T47D (cell line): ENCODE measurements at regions not wholly inside any gene's neighbourhood (a gene's known extent, or its start where the extent isn't known, plus 50 kb on each side); places are given as distances from the start of the nearest gene placed in this dataset.

Experiments used
- DNase-seq, 2 experiments: peaks; one replicate each; pipeline versions ENCODE4 v3.0.0 to v3.0.0-alpha.2; 2011 to 2012; ENCODE audit warnings: low read depth in 1 of 2, low spot score in 1 of 2
- JUND ChIP-seq: IDR thresholded peaks from 2 replicates; pipeline ENCODE4 v1.6.1; 2012; ENCODE audit warnings: low read depth
- in situ Hi-C: cut with HindIII; loops from 2 replicates; pipeline ENCODE4 v1.10.0; 2016; ENCODE audit warnings: low sequenced_read_pairs, low pct_unique_long_range_greater_than_20kb

DNA sequence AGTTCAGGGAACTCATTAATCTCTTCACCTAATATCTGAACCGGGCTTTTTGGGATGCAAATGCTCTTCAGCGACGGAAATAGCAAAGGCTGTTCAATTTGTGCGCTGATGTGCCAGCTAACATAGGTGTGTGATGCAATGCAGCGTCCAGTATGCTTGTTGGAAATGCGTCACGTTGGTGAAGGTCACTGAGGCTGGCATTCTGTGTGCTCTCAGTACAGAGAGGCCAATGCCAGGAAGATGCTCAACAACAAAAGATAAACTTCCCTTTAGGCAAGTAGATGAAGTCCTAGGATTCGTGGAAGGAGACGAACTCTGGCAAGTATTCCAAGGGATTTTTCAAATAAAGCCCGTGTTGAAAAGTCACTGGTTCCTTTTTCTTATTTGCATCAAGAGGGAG lies 649.5 kb upstream of the MKI67 start:
- DNase-seq, result no peak
- no peak for TF ChIP-seq JUND
- in situ Hi-C loops, result no loop called here

DNA sequence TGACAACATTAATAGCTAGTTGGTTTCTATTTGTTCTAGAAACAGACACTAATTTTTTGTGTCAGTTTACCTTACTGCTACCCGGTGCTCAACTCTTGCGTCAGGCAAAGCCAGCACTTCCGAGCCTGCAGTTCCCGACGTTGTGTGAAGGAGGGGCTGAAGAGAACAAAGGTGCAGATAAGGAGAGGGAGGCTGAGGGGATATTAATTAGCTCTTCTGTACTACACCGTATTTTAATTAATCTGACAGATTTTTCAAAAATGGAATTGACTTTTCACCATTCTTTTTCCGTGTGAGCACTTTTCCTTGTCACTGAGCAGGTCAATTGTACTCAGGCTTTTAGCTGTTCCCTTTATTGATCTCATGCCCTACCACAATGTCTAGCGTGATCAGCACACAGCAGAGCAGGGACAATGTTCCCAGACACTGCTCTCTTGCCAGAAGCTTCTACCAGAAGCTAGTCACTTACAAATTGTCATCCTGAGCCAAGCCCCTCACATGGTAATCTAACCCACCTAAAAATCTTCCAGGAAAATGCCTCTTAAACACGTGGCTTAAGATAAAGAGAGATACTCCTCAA lies 650.5 kb upstream of the MKI67 start:
- in situ Hi-C loops, result no loop called here
- no peak for DNase-seq
- no peak for TF ChIP-seq JUND

DNA sequence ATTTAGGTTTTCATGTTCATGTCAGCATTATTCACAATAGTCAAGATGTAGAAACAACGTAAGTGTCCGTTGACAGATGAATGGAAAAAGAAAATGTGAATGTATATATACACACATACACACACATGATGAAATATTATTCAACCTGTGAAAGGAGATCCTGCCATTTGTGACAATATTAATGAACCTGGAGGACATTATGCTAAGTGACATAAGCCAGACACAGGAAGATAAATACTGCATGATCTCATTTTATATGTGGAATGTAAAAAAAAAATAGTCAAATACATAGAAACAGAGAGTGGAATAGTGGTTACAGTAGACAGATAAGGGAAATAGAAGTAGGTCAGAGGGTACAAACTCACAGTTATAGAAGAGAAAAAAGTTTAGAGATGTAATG lies 651.1 kb upstream of the MKI67 start:
- no peak for DNase-seq
- no peak for TF ChIP-seq JUND
- in situ Hi-C loops, result no loop called here

DNA sequence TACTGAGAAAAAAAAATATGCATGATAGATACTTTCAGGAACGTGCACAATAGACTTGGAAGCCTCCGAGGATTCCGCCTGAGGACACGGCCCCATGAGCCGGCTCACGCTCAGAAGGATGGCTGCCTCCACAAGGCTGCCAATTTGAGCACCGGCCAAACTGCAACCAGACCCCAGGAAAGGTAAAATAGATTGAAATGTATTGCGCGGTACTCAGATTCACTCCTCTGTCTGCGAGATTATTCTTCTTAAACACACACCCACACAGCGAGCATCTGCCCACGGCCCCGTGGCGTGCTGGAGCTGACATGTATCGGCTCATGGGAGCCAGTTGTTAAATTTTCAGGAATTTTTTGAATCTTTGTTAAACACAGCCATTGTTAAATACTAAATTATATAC lies 653.2 kb upstream of the MKI67 start:
- DNase-seq, result no peak
- no peak for TF ChIP-seq JUND
- in situ Hi-C loops, result no loop called here

DNA sequence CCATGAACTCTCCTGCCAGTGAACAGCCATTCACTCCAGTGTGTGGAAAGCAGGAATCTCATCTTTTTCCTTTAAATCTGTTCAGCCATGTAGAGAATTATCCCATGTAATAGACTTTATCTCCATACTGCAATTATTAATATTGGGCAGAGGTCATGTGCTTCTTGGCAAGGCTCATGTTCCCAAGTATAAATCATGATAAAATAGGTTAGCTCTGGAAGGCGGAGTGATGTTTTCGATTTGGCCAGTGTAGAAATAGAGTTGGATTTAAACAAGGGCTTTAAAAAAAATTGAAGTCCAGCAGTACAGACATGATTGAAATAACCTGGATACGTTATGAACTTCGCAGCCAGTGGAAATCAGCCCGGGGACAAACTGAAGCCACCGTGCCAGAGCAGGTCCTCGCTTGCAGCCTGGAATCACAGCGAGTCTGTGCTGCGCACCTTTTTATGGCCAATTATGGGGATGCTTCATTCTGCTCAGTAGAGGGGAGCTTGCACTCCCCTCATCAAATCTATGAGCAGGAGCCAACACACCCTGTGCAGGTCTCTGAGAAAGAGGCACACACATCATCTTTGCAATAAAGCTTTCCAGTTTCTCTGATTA lies 654.0 kb upstream of the MKI67 start:
- in situ Hi-C loops, result no loop called here
- no peak for TF ChIP-seq JUND
- no peak for DNase-seq

DNA sequence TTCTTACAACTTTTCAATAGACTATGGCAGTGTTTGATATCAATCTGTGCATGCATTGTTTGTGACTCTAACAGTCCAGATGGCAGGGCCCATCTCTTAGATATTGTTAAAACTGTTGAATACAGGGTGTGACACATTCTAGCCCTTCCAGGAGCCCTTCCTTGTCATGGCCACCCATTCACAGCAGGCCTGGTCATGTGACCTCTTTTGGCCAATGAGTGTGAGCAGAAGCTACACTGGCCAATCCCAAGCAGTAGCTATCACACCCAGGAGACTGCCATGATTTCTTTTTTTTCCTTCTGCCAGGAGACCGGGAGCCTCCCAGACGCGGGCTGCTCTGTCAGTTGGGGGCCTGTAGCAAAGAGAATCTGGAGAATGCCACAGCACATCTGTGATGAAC lies 655.4 kb upstream of the MKI67 start:
- no peak for TF ChIP-seq JUND
- no peak for DNase-seq
- in situ Hi-C loops, result no loop called here

DNA sequence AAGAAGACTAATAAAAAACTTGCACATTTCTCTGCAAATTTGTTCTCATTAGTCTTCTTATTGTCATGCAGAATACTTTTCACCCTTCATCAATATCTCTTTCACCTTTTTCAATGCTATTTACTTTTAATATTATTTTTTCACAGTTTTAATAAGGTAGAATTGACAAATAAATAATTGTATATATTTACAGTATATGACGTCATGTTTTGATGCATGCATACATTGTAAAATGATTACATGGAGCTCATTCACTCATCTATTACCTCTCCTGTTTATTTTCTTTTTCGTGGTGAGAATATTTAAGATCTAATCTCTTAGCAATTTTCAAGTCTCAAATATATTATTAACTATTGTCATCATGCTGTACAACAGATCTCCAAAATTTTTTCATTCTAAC lies 658.2 kb upstream of the MKI67 start:
- no peak for TF ChIP-seq JUND
- no peak for DNase-seq
- in situ Hi-C loops, result no loop called here

DNA sequence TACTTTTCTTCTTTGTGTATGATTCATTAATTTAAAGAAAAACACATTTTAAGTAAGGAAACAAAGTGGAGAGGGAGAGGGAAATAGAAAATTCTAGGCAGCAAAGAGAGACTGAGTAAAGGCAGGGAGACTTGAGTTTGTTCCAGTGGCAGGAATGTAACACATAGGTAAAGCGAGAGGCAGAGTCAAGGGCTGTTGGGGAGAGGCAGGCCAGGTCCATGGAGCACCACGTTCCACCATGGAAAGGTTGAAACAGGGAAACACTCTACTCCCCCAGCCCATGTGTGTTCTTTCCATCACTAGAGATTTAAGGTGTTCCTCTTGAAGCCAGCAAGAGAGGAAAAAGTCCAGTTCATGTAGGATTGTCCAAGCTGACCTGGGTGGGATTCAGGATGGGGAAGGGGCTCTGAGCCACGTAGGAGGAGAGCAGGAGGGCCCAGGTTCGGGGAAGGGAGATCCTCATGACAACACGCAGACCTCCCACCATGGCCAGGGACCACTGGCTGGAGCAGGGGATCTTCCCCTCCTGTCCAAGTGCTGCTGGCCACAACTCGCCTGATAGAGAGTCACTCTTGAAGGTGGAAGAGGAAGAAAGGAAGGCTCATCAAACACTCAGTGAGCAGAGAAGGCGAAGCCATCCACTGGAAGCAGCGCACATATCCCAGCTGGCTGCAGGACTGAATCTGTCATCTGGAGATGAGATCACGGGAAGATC lies 666.4 kb upstream of the MKI67 start:
- in situ Hi-C loops, result no loop called here
- DNase-seq, result no peak
- no peak for TF ChIP-seq JUND

DNA sequence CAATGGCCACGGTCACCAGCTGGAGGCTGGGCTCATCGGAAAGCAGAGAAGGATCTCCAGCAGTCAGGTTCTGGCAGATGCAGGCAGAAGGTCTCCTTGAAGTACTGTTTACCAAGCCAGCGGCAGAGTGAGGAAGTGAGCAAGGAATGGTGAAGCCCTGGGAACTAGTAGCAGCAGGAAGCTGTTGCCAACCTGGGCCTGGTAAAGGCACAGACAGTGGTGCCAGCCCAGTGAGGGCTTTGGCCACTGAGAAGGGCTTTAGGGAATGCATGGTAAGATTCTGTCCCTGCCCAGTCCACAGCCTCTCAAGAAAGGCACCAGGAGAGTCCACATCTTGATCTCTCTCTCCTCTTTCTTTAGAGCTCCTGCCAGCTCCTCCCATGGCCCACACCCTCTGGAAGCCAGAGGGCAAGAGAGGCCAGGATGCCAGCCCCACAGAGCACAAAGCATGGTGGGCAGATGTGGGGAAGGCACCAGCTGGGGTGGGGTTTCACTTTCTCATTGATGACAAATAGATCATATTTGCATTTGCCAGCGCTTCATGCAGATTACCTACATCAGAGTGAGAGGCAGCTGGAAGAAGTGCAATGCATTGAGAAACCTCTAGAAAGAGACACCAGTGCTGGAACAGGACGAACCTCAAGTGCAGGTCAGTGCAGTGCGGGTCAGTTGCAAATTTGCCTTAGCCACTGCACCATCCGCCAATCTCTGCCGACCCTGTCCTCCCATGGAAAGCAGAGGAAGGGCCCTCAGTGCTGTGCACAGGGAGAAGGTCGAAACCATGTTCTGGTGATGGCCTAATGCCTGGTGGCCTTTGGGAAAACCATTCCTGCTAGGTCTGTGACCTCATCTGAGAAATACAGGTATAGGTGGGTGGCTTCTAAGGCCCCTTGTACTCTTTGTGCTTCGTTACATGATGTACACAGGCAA lies 667.8 kb upstream of the MKI67 start:
- no peak for TF ChIP-seq JUND
- in situ Hi-C loops, result no loop called here

DNA sequence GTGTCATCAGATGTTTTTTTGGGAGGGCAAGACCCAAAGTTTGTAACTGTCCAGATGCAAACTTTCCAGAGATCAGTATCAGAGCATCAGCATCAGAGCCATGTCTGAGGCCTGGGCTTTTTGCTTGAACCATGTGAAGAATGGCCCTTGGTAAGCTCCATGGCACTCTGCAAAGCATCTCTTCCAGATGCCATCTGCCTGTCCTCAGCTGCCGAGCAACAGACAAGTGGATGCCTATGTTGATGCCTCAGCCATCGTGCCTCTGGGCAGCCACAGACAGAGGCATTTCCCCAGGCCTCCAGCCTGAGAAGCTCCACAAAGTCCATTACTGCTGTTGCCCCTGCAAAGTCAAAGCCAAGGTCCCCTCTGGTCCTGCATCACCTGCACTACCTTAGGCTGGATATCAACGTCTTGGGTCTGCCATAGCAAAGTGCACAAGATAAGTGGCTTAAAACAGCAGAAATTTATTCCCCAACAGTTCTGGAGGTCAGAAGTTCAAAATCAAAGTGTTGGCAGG lies 670.2 kb upstream of the MKI67 start:
- TF ChIP-seq JUND, result no peak
- no peak for DNase-seq
- in situ Hi-C loops, result no loop called here

More for the DNA sequence above, 667.8 kb upstream of the MKI67 start:
- no peak for DNase-seq

DNA sequence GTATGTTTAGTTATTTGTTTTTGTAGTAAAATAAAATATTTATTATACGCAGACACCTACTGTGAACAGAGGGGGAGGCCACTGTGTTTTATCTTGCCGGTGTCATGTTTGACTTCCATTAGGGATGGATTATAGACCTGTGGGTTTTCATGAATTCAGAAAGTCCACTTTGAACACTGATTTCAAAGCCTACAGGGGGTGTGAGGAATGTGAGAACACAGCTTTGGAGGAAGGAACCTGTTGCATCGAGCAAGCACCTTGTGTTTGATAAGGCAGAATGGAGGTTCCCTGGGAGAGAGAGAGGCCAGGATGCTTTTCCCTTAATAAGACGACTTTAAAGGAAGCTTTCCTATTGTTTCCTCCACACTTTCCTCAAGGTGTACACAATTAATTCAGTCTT lies 665.0 kb upstream of the MGMT start:
- TF ChIP-seq JUND, result no peak
- DNase-seq, result no peak
- in situ Hi-C loops, result no loop called here

DNA sequence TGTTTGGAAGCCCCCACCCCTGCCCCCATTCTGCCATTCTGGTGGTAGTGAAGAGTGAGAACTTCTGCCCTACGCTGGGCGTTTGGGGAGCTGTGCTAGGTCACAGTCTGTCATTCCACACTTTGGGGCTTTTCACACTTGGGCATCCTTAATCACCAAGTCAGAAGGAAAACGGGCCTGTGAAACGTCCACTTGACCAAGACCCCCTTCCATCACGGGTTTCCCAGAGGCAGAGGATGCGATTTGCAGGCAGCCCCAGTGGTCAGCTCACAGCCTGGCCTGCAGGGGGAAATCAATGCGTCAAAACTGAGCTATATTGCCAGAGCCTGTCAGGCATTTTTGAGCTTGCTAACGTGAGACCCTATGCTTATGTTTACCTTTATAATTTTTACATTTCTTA lies 663.3 kb upstream of the MGMT start:
- no peak for TF ChIP-seq JUND
- DNase-seq, result no peak
- in situ Hi-C loops, result no loop called here
